H9 (cell line): ENCODE measurements at regions not wholly inside any gene's neighbourhood (a gene's known extent, or its start where the extent isn't known, plus 50 kb on each side); places are given as distances from the start of the nearest gene placed in this dataset.

Experiments used
- DNase-seq: peaks from one replicate; pipeline ENCODE4 v3.0.0-alpha.2; 2017
- H2AFZ ChIP-seq: one replicate; pipeline ENCODE4 v1.6.1; 2013; ENCODE audit warnings: mild to moderate bottlenecking, low read length, control low read depth, moderate library complexity
- H2AK5ac ChIP-seq: 2 replicates; pipeline ENCODE4 v1.6.1; 2013; ENCODE audit warnings: low read length, control low read depth, mixed read lengths; ENCODE audit not compliant: insufficient read length
- H2BK120ac ChIP-seq: one replicate; pipeline ENCODE4 v1.6.1; 2013; ENCODE audit warnings: low read depth, mild to moderate bottlenecking, low read length, control low read depth, inconsistent platforms; ENCODE audit not compliant: poor library complexity, severe bottlenecking
- H2BK12ac ChIP-seq: 2 replicates; pipeline ENCODE4 v1.6.1; 2013; ENCODE audit warnings: low read length, control low read depth, mixed read lengths, low read depth; ENCODE audit not compliant: insufficient read length
- H2BK15ac ChIP-seq: 2 replicates; pipeline ENCODE4 v1.6.1; 2013; ENCODE audit warnings: low read depth, low read length, control low read depth
- H2BK20ac ChIP-seq: one replicate; pipeline ENCODE4 v1.6.1; 2013; ENCODE audit warnings: low read depth, mild to moderate bottlenecking, low read length, control low read depth, inconsistent platforms; ENCODE audit not compliant: poor library complexity, severe bottlenecking
- H2BK5ac ChIP-seq: 2 replicates; pipeline ENCODE4 v1.6.1; 2013; ENCODE audit warnings: low read length, control low read depth, mixed read lengths; ENCODE audit not compliant: insufficient read length
- H3K14ac ChIP-seq: 2 replicates; pipeline ENCODE4 v1.6.1; 2013; ENCODE audit warnings: low read length, control low read depth; ENCODE audit not compliant: insufficient read depth
- H3K18ac ChIP-seq: 2 replicates; pipeline ENCODE4 v1.6.1; 2013; ENCODE audit warnings: low read depth, mild to moderate bottlenecking, mixed read lengths, low read length, control low read depth; ENCODE audit not compliant: insufficient read length
- H3K23ac ChIP-seq: 2 replicates; pipeline ENCODE4 v1.6.1; 2013; ENCODE audit warnings: low read length, control low read depth, mixed read lengths, low read depth; ENCODE audit not compliant: insufficient read length
- H3K23me2 ChIP-seq: 2 replicates; pipeline ENCODE4 v1.6.1; 2013; ENCODE audit warnings: low read depth, mild to moderate bottlenecking, mixed read lengths, low read length, control low read depth; ENCODE audit not compliant: insufficient read length, poor library complexity, severe bottlenecking
- H3K27ac ChIP-seq: 2 replicates; pipeline ENCODE4 v1.5.1; 2013; ENCODE audit warnings: low read length, control low read depth, mixed read lengths, low read depth; ENCODE audit not compliant: insufficient read length
- H3K27me3 ChIP-seq: 2 replicates; pipeline ENCODE4 v1.6.1; 2013; ENCODE audit warnings: low read length, control low read depth, inconsistent platforms; ENCODE audit not compliant: insufficient read depth
- H3K4ac ChIP-seq: 2 replicates; pipeline ENCODE4 v1.6.1; 2013; ENCODE audit warnings: low read depth, mild to moderate bottlenecking, control low read depth, inconsistent platforms, low read length, moderate library complexity
- H3K4me1 ChIP-seq: 2 replicates; pipeline ENCODE4 v1.6.1; 2013; ENCODE audit warnings: low read length, control low read depth, inconsistent platforms; ENCODE audit not compliant: insufficient read depth
- H3K4me2 ChIP-seq: 2 replicates; pipeline ENCODE4 v1.6.1; 2013; ENCODE audit warnings: low read length, control low read depth, mixed read lengths; ENCODE audit not compliant: insufficient read length, insufficient read depth
- H3K56ac ChIP-seq: 2 replicates; pipeline ENCODE4 v1.6.1; 2013; ENCODE audit warnings: low read depth, mild to moderate bottlenecking, mixed read lengths, low read length, control low read depth; ENCODE audit not compliant: insufficient read length
- H3K79me1 ChIP-seq: 2 replicates; pipeline ENCODE4 v1.6.1; 2013; ENCODE audit warnings: low read depth, mild to moderate bottlenecking, moderate library complexity, low read length, control low read depth, inconsistent platforms; ENCODE audit not compliant: insufficient read depth, poor library complexity, severe bottlenecking
- H3K79me2 ChIP-seq: 2 replicates; pipeline ENCODE4 v1.6.1; 2013; ENCODE audit warnings: low read length, control low read depth, inconsistent platforms; ENCODE audit not compliant: insufficient read depth
- H3K9ac ChIP-seq: 2 replicates; pipeline ENCODE4 v1.6.1; 2013; ENCODE audit warnings: low read length, control low read depth, mixed read lengths; ENCODE audit not compliant: insufficient read length; ENCODE audit errors: extremely low read depth
- H3K9me3 ChIP-seq: one replicate; pipeline ENCODE4 v1.6.1; 2013; ENCODE audit warnings: low read depth, low read length, inconsistent platforms; ENCODE audit not compliant: control insufficient read depth
- H3T11ph ChIP-seq: one replicate; pipeline ENCODE4 v1.6.1; 2013; ENCODE audit warnings: mild to moderate bottlenecking, low read length, control low read depth, inconsistent platforms
- H4K20me1 ChIP-seq: one replicate; pipeline ENCODE4 v1.6.1; 2013; ENCODE audit not compliant: control insufficient read depth, insufficient read length, insufficient read depth
- H4K5ac ChIP-seq: 2 replicates; pipeline ENCODE4 v1.6.1; 2013; ENCODE audit warnings: low read depth, mild to moderate bottlenecking, mixed read lengths, low read length, control low read depth; ENCODE audit not compliant: insufficient read length
- H4K8ac ChIP-seq: replicated peaks from 2 replicates; pipeline ENCODE4 v1.6.1; 2013; ENCODE audit warnings: low read length, control low read depth, mixed read lengths, low read depth; ENCODE audit not compliant: insufficient read length
- H4K91ac ChIP-seq: 2 replicates; pipeline ENCODE4 v1.6.1; 2013; ENCODE audit warnings: low read depth, mild to moderate bottlenecking, moderate library complexity, mixed read lengths, low read length, control low read depth; ENCODE audit not compliant: insufficient read length
- H3K27ac Mint-ChIP-seq, 3 experiments: 2 replicates in 2 of 3; 3 replicates in 1 of 3; pipeline ENCODE4 v1.8.0; 2020 to 2021; ENCODE audit warnings: mixed read lengths in 3 of 3, mild to moderate bottlenecking in 1 of 3, moderate library complexity in 1 of 3
- H3K27me3 Mint-ChIP-seq: 2 replicates; pipeline ENCODE4 v1.8.0; 2021; ENCODE audit warnings: low read depth, mild to moderate bottlenecking, moderate library complexity, mixed read lengths
- H3K36me3 Mint-ChIP-seq, 3 experiments: 2 replicates in 2 of 3; 3 replicates in 1 of 3; pipeline ENCODE4 v1.8.0; 2020 to 2021; ENCODE audit warnings: low read depth in 3 of 3, mixed read lengths in 3 of 3; ENCODE audit not compliant: insufficient read depth in 1 of 3
- H3K4me1 Mint-ChIP-seq, 2 experiments: 2 replicates each; pipeline ENCODE4 v1.8.0; 2020; ENCODE audit warnings: mixed read lengths in 2 of 2
- H3K4me3 Mint-ChIP-seq, 2 experiments: 2 replicates in 1 of 2; 3 replicates in 1 of 2; pipeline ENCODE4 v1.8.0; 2020 to 2021; ENCODE audit warnings: mild to moderate bottlenecking in 2 of 2, mixed read lengths in 2 of 2, moderate library complexity in 1 of 2
- H3K9me3 Mint-ChIP-seq, 2 experiments: 2 replicates in 1 of 2; 3 replicates in 1 of 2; pipeline ENCODE4 v1.8.0; 2020; ENCODE audit warnings: mild to moderate bottlenecking in 2 of 2, mixed read lengths in 2 of 2, moderate library complexity in 1 of 2
- WGBS: extraction: QIAGEN DNeasy Blood & Tissue Kit; methylation state at CpG from one replicate; pipeline ENCODE4 v1.1.7; 2013; ENCODE audit warnings: missing lambda C conversion rate, low lambda C conversion rate, mixed read lengths; ENCODE audit not compliant: insufficient read length; ENCODE audit errors: extremely low coverage; 5-methylcytosine and 5-hydroxymethylcytosine counted together
- TF ChIP-seq, protein P1 (sequence below): fragments of 200-600 bp; sonication (generic); conservative IDR thresholded peaks from 3 replicates; pipeline ENCODE4 v1.8.0; 2021; ENCODE audit warnings: antibody characterized with exemption, mild to moderate bottlenecking

DNA sequence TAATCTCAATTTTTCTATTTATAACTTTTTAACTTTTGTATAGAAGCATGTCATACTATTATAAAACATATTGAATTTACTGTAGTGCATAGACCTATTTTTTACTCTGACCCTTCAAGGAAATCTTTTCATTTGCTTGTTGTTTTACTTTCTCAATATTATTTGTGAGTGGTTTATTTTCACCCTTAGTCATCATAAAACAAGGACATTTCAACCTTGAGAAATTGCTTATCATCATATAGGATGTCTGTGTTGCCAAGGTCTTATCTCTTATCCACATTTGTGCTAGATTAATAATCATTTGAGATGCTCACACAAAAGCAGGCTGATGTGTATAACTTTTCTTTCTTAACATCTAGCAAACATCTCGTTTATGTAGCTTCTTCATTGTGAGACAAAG, 408.6 kb upstream of the PABPC4L start:
- Histone ChIP-seq H3K27me3 (no peaks in the 10 kb centered on the region), H2BK5ac (no peak overlapping the region), H3K14ac (no peak overlapping the region), H3K18ac (no peak overlapping the region), H4K5ac (no peak overlapping the region), H2AFZ (no peak overlapping the region), H2BK120ac (no peak overlapping the region), H3K56ac (no peak overlapping the region), H3K79me2 (no peaks in the 10 kb centered on the region), H3K9me3 (no peaks in the 10 kb centered on the region), H2AK5ac (no peak overlapping the region), H3K79me1 (no peaks in the 10 kb centered on the region), H4K91ac (no peak overlapping the region), H3K27ac (no peak overlapping the region), H4K20me1 (no peaks in the 10 kb centered on the region), H2BK15ac (no peak overlapping the region), H2BK20ac (no peak overlapping the region), H3K4me1 (no peaks in the 10 kb centered on the region), H3T11ph (no peak overlapping the region), H3K23ac (no peak overlapping the region), H3K23me2 (no peaks in the 10 kb centered on the region), H3K4ac (no peak overlapping the region), H2BK12ac (no peak overlapping the region), H3K4me2 (no peak overlapping the region), H4K8ac (no peak overlapping the region), H3K9ac (no peak overlapping the region)
- H3K27me3 Mint-ChIP-seq = no peaks in the 10 kb centered on the region
- H3K27ac Mint-ChIP-seq = no peak overlapping the region
- TF ChIP-seq, protein P1, sequence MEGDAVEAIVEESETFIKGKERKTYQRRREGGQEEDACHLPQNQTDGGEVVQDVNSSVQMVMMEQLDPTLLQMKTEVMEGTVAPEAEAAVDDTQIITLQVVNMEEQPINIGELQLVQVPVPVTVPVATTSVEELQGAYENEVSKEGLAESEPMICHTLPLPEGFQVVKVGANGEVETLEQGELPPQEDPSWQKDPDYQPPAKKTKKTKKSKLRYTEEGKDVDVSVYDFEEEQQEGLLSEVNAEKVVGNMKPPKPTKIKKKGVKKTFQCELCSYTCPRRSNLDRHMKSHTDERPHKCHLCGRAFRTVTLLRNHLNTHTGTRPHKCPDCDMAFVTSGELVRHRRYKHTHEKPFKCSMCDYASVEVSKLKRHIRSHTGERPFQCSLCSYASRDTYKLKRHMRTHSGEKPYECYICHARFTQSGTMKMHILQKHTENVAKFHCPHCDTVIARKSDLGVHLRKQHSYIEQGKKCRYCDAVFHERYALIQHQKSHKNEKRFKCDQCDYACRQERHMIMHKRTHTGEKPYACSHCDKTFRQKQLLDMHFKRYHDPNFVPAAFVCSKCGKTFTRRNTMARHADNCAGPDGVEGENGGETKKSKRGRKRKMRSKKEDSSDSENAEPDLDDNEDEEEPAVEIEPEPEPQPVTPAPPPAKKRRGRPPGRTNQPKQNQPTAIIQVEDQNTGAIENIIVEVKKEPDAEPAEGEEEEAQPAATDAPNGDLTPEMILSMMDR = no peak
- WGBS = no CpG with 5 or more reads among the region's 1 CpG
- H3K4me3 Mint-ChIP-seq = no peak overlapping the region
- H3K9me3 Mint-ChIP-seq = peaks cover 2 to 3% of the 10 kb centered on the region in 2 experiments; a peak in 3 of 5 replicates
- peaks cover 0 to 2% (median 0%) of the 10 kb centered on the region in 3 experiments; a peak in 1 of 7 replicates for H3K36me3 Mint-ChIP-seq
- H3K4me1 Mint-ChIP-seq = no peaks in the 10 kb centered on the region
- no peak for DNase-seq
